ENCODE measurements at regions not wholly inside any gene's neighbourhood (a gene's known extent, or its start where the extent isn't known, plus 50 kb on each side); places are given as distances from the start of the nearest gene placed in this dataset.
"Not testable (repeated sequence)": the region's sequence is repeated elsewhere in the genome, so short reads cannot be mapped to it uniquely, and the experiment has no call there.

GRCh38 chr12:42908712-42909111, 319.2 kb upstream of the PRICKLE1 start:
- no peaks in the 10 kb centered on the region for H3K4me1 ChIP-seq (ENCODE audit: control insufficient read depth in 4 of 4, insufficient read depth in 4 of 4, low read length in 3 of 4)
- TF ChIP-seq YY1 (IDR thresholded peaks at IDR 0.05) = no peak
- no peak for TF ChIP-seq TAF1 (conservative IDR thresholded peaks at IDR 0.05)
- no peak for TF ChIP-seq SP1 (IDR thresholded peaks at IDR 0.05)
- H3K4me3 ChIP-seq (ENCODE audit: low read depth in 1 of 3, low read length in 3 of 3) = no peak overlapping the region
- H3K9ac ChIP-seq (ENCODE audit: low read depth in 1 of 2, low read length in 2 of 2) = no peak overlapping the region
- H3K27me3 ChIP-seq (ENCODE audit: control insufficient read depth in 4 of 4, insufficient read depth in 4 of 4, low read length in 3 of 4) = no peaks in the 10 kb centered on the region
- 68% methylated on average over 6 of the region's 6 CpGs for whole genome bisulfite sequencing
- H3K36me3 ChIP-seq (ENCODE audit: control insufficient read depth in 4 of 4, insufficient read depth in 3 of 4, low read depth in 1 of 4, low read length in 3 of 4) = no peaks in the 10 kb centered on the region
- H3K27ac ChIP-seq (ENCODE audit: low read depth in 1 of 2, low read length in 2 of 2) = no peak overlapping the region
- no peak for DNase-seq (ENCODE audit: low spot score)
- H3K9me3 ChIP-seq (ENCODE audit: control insufficient read depth in 4 of 4, low read length in 3 of 4) = no peaks in the 10 kb centered on the region

- not testable (repeated sequence) for DNase-seq (ENCODE audit: low spot score); H3K36me3 ChIP-seq (ENCODE audit: control insufficient read depth in 4 of 4, insufficient read depth in 3 of 4, low read depth in 1 of 4, low read length in 3 of 4); H3K27me3 ChIP-seq (ENCODE audit: control insufficient read depth in 4 of 4, insufficient read depth in 4 of 4, low read length in 3 of 4); H3K9me3 ChIP-seq (ENCODE audit: control insufficient read depth in 4 of 4, low read length in 3 of 4); H3K4me1 ChIP-seq (ENCODE audit: control insufficient read depth in 4 of 4, insufficient read depth in 4 of 4, low read length in 3 of 4); H3K9ac ChIP-seq (ENCODE audit: low read depth in 1 of 2, low read length in 2 of 2); H3K4me3 ChIP-seq (ENCODE audit: low read depth in 1 of 3, low read length in 3 of 3); H3K27ac ChIP-seq (ENCODE audit: low read depth in 1 of 2, low read length in 2 of 2)
- 69% methylated on average over 2 of the region's 2 CpGs for WGBS
These were observed 317.3 kb upstream of the PRICKLE1 start for GRCh38 chr12:42906801-42907200.

DNA sequence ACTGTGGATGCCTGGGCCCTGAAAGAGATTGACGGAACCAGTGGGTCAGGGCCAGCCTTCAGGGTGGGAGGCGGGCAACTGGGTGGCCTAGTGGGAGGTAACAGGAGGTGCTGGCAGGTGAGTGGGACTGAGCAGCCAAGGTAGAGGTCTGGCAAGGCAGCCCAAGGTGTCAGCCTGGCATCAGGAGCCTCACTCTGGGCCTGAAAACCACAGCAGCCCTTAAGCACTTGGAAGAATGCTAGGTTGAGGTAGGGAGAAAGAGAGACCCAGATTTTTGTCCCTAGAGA, 315.8 kb upstream of the PRICKLE1 start:
- DNase-seq (ENCODE audit: low spot score) = no peak
- 83% methylated on average over 2 of the region's 2 CpGs for WGBS
- Histone ChIP-seq H3K27ac (ENCODE audit: low read depth in 1 of 2, low read length in 2 of 2) (no peak overlapping the region), H3K9ac (ENCODE audit: low read depth in 1 of 2, low read length in 2 of 2) (no peak overlapping the region), H3K27me3 (ENCODE audit: control insufficient read depth in 4 of 4, insufficient read depth in 4 of 4, low read length in 3 of 4) (no peaks in the 10 kb centered on the region), H3K4me3 (ENCODE audit: low read depth in 1 of 3, low read length in 3 of 3) (no peak overlapping the region), H3K4me1 (ENCODE audit: control insufficient read depth in 4 of 4, insufficient read depth in 4 of 4, low read length in 3 of 4) (no peaks in the 10 kb centered on the region), H3K36me3 (ENCODE audit: control insufficient read depth in 4 of 4, insufficient read depth in 3 of 4, low read depth in 1 of 4, low read length in 3 of 4) (no peaks in the 10 kb centered on the region), H3K9me3 (ENCODE audit: control insufficient read depth in 4 of 4, low read length in 3 of 4) (no peaks in the 10 kb centered on the region)
- TF ChIP-seq ZBTB33 (IDR thresholded peaks at IDR 0.05) (no peak), TAF1 (conservative IDR thresholded peaks at IDR 0.05) (no peak), RXRA (IDR thresholded peaks at IDR 0.05) (no peak), HNF4A (conservative IDR thresholded peaks at IDR 0.05) (no peak), FOXA1 (IDR thresholded peaks at IDR 0.05) (no peak), FOXA2 (IDR thresholded peaks at IDR 0.05) (no peak)
- TF ChIP-seq, protein P1, sequence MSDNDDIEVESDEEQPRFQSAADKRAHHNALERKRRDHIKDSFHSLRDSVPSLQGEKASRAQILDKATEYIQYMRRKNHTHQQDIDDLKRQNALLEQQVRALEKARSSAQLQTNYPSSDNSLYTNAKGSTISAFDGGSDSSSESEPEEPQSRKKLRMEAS (IDR thresholded peaks at IDR 0.05) = no peak

- Histone ChIP-seq H3K9me3 (ENCODE audit: control insufficient read depth in 4 of 4, low read length in 3 of 4) (no peaks in the 10 kb centered on the region), H3K9ac (ENCODE audit: low read depth in 1 of 2, low read length in 2 of 2) (no peak overlapping the region), H3K27me3 (ENCODE audit: control insufficient read depth in 4 of 4, insufficient read depth in 4 of 4, low read length in 3 of 4) (no peaks in the 10 kb centered on the region), H3K4me3 (ENCODE audit: low read depth in 1 of 3, low read length in 3 of 3) (no peak overlapping the region), H3K27ac (ENCODE audit: low read depth in 1 of 2, low read length in 2 of 2) (no peak overlapping the region), H3K4me1 (ENCODE audit: control insufficient read depth in 4 of 4, insufficient read depth in 4 of 4, low read length in 3 of 4) (no peaks in the 10 kb centered on the region), H3K36me3 (ENCODE audit: control insufficient read depth in 4 of 4, insufficient read depth in 3 of 4, low read depth in 1 of 4, low read length in 3 of 4) (no peaks in the 10 kb centered on the region)
- WGBS = 79% methylated on average over 12 of the region's 12 CpGs
- no peak for DNase-seq (ENCODE audit: low spot score)
- TF ChIP-seq, protein P2, sequence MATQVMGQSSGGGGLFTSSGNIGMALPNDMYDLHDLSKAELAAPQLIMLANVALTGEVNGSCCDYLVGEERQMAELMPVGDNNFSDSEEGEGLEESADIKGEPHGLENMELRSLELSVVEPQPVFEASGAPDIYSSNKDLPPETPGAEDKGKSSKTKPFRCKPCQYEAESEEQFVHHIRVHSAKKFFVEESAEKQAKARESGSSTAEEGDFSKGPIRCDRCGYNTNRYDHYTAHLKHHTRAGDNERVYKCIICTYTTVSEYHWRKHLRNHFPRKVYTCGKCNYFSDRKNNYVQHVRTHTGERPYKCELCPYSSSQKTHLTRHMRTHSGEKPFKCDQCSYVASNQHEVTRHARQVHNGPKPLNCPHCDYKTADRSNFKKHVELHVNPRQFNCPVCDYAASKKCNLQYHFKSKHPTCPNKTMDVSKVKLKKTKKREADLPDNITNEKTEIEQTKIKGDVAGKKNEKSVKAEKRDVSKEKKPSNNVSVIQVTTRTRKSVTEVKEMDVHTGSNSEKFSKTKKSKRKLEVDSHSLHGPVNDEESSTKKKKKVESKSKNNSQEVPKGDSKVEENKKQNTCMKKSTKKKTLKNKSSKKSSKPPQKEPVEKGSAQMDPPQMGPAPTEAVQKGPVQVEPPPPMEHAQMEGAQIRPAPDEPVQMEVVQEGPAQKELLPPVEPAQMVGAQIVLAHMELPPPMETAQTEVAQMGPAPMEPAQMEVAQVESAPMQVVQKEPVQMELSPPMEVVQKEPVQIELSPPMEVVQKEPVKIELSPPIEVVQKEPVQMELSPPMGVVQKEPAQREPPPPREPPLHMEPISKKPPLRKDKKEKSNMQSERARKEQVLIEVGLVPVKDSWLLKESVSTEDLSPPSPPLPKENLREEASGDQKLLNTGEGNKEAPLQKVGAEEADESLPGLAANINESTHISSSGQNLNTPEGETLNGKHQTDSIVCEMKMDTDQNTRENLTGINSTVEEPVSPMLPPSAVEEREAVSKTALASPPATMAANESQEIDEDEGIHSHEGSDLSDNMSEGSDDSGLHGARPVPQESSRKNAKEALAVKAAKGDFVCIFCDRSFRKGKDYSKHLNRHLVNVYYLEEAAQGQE (IDR thresholded peaks at IDR 0.05) = no peak
- TF ChIP-seq FOXA1 (IDR thresholded peaks at IDR 0.05) (no peak), GABPA (IDR thresholded peaks at IDR 0.05 in 1 of 2, conservative IDR thresholded peaks at IDR 0.05 in 1 of 2) (no peak), ATF3 (IDR thresholded peaks at IDR 0.05) (no peak), NR2F2 (IDR thresholded peaks at IDR 0.05) (no peak), SP1 (IDR thresholded peaks at IDR 0.05) (no peak), HNF4A (conservative IDR thresholded peaks at IDR 0.05) (no peak), FOXA2 (IDR thresholded peaks at IDR 0.05) (no peak)
- TF ChIP-seq, protein P1 (IDR thresholded peaks at IDR 0.05) = no peak
- TF ChIP-seq, protein P3, sequence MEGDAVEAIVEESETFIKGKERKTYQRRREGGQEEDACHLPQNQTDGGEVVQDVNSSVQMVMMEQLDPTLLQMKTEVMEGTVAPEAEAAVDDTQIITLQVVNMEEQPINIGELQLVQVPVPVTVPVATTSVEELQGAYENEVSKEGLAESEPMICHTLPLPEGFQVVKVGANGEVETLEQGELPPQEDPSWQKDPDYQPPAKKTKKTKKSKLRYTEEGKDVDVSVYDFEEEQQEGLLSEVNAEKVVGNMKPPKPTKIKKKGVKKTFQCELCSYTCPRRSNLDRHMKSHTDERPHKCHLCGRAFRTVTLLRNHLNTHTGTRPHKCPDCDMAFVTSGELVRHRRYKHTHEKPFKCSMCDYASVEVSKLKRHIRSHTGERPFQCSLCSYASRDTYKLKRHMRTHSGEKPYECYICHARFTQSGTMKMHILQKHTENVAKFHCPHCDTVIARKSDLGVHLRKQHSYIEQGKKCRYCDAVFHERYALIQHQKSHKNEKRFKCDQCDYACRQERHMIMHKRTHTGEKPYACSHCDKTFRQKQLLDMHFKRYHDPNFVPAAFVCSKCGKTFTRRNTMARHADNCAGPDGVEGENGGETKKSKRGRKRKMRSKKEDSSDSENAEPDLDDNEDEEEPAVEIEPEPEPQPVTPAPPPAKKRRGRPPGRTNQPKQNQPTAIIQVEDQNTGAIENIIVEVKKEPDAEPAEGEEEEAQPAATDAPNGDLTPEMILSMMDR (IDR thresholded peaks at IDR 0.05; ENCODE audit: low read depth, low read length, missing input control) = no peak
These were observed 315.3 kb upstream of the PRICKLE1 start for GRCh38 chr12:42904683-42905418.

Measured in liver (tissue), 8 donors.